Transverse colon (tissue), 3 donors: ENCODE measurements at regions not wholly inside any gene's neighbourhood (a gene's known extent, or its start where the extent isn't known, plus 50 kb on each side); places are given as distances from the start of the nearest gene placed in this dataset.

Source experiments
- POLR2A ChIP-seq: fragments of 450-650 bp; IDR thresholded peaks from one replicate; pipeline ENCODE4 v1.6.1; 2016; ENCODE audit warnings: antibody characterized with exemption, mild to moderate bottlenecking, moderate library complexity
- TF ChIP-seq, protein P1 (sequence below), 5 experiments: fragments of 200-600 bp in 3 of 5; fragments of 450-650 bp in 2 of 5; sonication (generic) in 3 of 5; IDR thresholded peaks; 1 replicate in 2 of 5; 2 replicates in 3 of 5; pipeline ENCODE4 v1.5.1; 2016 to 2017; ENCODE audit warnings: antibody characterized with exemption in 5 of 5, inconsistent platforms in 3 of 5, mild to moderate bottlenecking in 2 of 5, moderate library complexity in 1 of 5

DNA sequence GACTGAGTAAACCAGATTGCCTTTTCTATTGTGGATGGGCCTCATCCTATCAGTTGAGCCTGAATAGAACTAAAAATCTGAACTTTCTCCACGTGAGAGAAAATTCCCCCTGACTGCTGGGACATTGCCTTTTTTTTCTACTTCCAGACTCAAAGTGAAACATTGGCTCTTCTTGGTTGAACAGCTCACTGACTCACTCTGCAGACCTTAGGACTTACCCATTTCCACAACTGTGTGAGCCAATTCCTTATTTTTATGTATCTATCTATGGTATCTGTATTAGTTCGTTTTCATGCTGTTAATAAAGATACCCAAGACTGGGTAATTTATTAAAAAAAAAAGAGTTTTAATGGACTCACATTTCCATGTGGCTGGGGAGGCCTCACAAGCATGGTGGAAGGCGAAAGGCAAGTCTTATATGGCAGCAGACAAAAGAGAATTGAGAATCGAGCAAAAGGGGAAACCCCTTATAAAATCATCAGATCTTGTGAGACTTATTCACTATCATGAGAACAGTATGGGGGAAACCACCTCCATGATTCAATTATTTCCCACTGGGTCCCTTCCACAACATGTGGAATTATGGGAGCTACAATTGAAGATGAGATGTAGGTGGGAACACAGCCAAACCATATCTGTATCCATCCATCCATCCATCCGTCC lies 306.7 kb upstream of the SLC24A2 start:
- TF ChIP-seq, protein P1, sequence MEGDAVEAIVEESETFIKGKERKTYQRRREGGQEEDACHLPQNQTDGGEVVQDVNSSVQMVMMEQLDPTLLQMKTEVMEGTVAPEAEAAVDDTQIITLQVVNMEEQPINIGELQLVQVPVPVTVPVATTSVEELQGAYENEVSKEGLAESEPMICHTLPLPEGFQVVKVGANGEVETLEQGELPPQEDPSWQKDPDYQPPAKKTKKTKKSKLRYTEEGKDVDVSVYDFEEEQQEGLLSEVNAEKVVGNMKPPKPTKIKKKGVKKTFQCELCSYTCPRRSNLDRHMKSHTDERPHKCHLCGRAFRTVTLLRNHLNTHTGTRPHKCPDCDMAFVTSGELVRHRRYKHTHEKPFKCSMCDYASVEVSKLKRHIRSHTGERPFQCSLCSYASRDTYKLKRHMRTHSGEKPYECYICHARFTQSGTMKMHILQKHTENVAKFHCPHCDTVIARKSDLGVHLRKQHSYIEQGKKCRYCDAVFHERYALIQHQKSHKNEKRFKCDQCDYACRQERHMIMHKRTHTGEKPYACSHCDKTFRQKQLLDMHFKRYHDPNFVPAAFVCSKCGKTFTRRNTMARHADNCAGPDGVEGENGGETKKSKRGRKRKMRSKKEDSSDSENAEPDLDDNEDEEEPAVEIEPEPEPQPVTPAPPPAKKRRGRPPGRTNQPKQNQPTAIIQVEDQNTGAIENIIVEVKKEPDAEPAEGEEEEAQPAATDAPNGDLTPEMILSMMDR (IDR thresholded peaks at IDR 0.05): no peak
- TF ChIP-seq POLR2A: no peak
